ENCODE measurements at regions not wholly inside any gene's neighbourhood (a gene's known extent, or its start where the extent isn't known, plus 50 kb on each side); places are given as distances from the start of the nearest gene placed in this dataset.

DNA sequence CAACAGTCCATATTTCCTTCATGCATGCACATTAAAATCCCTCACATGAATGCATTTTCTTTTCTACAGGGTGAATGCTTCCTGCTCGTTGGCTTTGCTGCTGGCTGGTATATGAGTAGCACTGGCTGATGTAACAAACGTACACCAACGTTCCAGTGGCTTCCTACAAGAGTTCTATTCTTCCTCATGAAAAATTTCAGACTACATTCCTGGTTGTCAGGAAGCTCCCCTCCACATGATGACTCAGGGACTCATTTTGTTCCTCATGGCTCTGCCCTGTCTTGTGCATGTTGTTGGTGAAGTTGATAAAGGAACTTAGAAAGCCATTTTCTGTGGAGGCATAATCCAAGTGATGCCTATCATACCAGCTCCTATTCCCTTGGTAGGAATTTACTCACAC lies 470.7 kb upstream of the KLF6 start:
- H4K20me1 ChIP-seq (ENCODE audit: control insufficient read depth, insufficient read depth, low read depth, low read length), result no peaks in the 10 kb centered on the region

GRCh38 chr10:4254101-4254994 lies 469.3 kb upstream of the KLF6 start:
- no peaks in the 10 kb centered on the region for H3K4me1 ChIP-seq (ENCODE audit: control insufficient read depth, low read length)
- no peaks in the 10 kb centered on the region; the same call in 1 of the 2 replicates for H3K9me3 ChIP-seq (ENCODE audit: control insufficient read depth, insufficient read depth, low read length)
- H3K79me2 ChIP-seq (ENCODE audit: control insufficient read depth, low read length), result no peaks in the 10 kb centered on the region
- H3K4me2 ChIP-seq (ENCODE audit: low read length), result no peak overlapping the region
- H3K27ac ChIP-seq (ENCODE audit: low read depth, low read length), result no peak overlapping the region
- TF ChIP-seq EZH2phosphoT487 (IDR thresholded peaks at IDR 0.05; ENCODE audit: borderline replicate concordance, low read length), result no peak
- TF ChIP-seq, protein P1, sequence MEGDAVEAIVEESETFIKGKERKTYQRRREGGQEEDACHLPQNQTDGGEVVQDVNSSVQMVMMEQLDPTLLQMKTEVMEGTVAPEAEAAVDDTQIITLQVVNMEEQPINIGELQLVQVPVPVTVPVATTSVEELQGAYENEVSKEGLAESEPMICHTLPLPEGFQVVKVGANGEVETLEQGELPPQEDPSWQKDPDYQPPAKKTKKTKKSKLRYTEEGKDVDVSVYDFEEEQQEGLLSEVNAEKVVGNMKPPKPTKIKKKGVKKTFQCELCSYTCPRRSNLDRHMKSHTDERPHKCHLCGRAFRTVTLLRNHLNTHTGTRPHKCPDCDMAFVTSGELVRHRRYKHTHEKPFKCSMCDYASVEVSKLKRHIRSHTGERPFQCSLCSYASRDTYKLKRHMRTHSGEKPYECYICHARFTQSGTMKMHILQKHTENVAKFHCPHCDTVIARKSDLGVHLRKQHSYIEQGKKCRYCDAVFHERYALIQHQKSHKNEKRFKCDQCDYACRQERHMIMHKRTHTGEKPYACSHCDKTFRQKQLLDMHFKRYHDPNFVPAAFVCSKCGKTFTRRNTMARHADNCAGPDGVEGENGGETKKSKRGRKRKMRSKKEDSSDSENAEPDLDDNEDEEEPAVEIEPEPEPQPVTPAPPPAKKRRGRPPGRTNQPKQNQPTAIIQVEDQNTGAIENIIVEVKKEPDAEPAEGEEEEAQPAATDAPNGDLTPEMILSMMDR (IDR thresholded peaks at IDR 0.05; ENCODE audit: low read depth, low read length, poor library complexity, severe bottlenecking), result no peak
- no peaks in the 10 kb centered on the region for H4K20me1 ChIP-seq (ENCODE audit: control insufficient read depth, insufficient read depth, low read depth, low read length)
- no peaks in the 10 kb centered on the region for H3F3A ChIP-seq (ENCODE audit: control insufficient read depth, insufficient read depth)
- H3K27me3 ChIP-seq (ENCODE audit: control insufficient read depth, low read length), result no peaks in the 10 kb centered on the region
- no peaks in the 10 kb centered on the region for H3K9me2 ChIP-seq (replicated peaks; ENCODE audit: control insufficient read depth, low read length)
- no peaks in the 10 kb centered on the region for H3K36me3 ChIP-seq (ENCODE audit: control insufficient read depth, low read length)
- no peak overlapping the region for H3K4me3 ChIP-seq (ENCODE audit: low read length)

More for the DNA sequence above, 470.7 kb upstream of the KLF6 start:
- TF ChIP-seq, protein P1 (IDR thresholded peaks at IDR 0.05; ENCODE audit: low read depth, low read length, poor library complexity, severe bottlenecking), result no peak
- no peak for TF ChIP-seq EZH2phosphoT487 (IDR thresholded peaks at IDR 0.05; ENCODE audit: borderline replicate concordance, low read length)
- Histone ChIP-seq H3K4me3 (ENCODE audit: low read length) (no peak overlapping the region), H3K27me3 (ENCODE audit: control insufficient read depth, low read length) (no peaks in the 10 kb centered on the region), H3F3A (ENCODE audit: control insufficient read depth, insufficient read depth) (no peaks in the 10 kb centered on the region), H3K4me2 (ENCODE audit: low read length) (no peak overlapping the region), H3K4me1 (ENCODE audit: control insufficient read depth, low read length) (no peaks in the 10 kb centered on the region), H3K9me2 (replicated peaks; ENCODE audit: control insufficient read depth, low read length) (no peaks in the 10 kb centered on the region), H3K27ac (ENCODE audit: low read depth, low read length) (no peak overlapping the region), H3K79me2 (ENCODE audit: control insufficient read depth, low read length) (no peaks in the 10 kb centered on the region), H3K36me3 (ENCODE audit: control insufficient read depth, low read length) (no peaks in the 10 kb centered on the region), H3K9me3 (ENCODE audit: control insufficient read depth, insufficient read depth, low read length) (no peaks in the 10 kb centered on the region; the same call in 1 of the 2 replicates)

DNA sequence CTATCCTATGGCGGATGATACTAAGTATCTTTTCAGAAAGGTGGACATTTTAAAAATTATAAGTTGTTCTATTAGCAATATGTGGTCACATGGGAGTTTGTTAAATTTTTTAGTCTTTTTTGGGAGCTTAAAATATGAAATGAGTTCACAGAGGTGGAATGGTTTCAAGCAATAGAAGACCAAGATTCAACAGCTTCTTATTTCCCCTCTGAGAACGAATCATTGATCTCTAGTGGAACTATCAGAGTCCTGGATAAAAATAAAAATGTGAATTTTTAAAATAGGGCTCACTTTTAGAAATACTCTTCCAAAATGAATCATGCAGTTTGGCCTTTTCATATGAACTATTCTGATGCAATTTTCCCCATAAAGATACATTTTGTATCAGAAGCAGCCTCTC lies 467.7 kb upstream of the KLF6 start:
- no peak overlapping the region for H3K4me2 ChIP-seq (ENCODE audit: low read length)
- no peaks in the 10 kb centered on the region for H3K36me3 ChIP-seq (ENCODE audit: control insufficient read depth, low read length)
- no peaks in the 10 kb centered on the region for H3K4me1 ChIP-seq (ENCODE audit: control insufficient read depth, low read length)
- no peak overlapping the region for H3K4me3 ChIP-seq (ENCODE audit: low read length)
- no peaks in the 10 kb centered on the region for H3K9me2 ChIP-seq (replicated peaks; ENCODE audit: control insufficient read depth, low read length)
- no peak overlapping the region for H3K27ac ChIP-seq (ENCODE audit: low read depth, low read length)
- TF ChIP-seq, protein P1 (IDR thresholded peaks at IDR 0.05; ENCODE audit: low read depth, low read length, poor library complexity, severe bottlenecking), result no peak
- TF ChIP-seq EZH2phosphoT487 (IDR thresholded peaks at IDR 0.05; ENCODE audit: borderline replicate concordance, low read length), result no peak
- H3K9me3 ChIP-seq (ENCODE audit: control insufficient read depth, insufficient read depth, low read length), result no peaks in the 10 kb centered on the region; the same call in 1 of the 2 replicates
- H4K20me1 ChIP-seq (ENCODE audit: control insufficient read depth, insufficient read depth, low read depth, low read length), result no peaks in the 10 kb centered on the region
- H3K79me2 ChIP-seq (ENCODE audit: control insufficient read depth, low read length), result no peaks in the 10 kb centered on the region
- H3F3A ChIP-seq (ENCODE audit: control insufficient read depth, insufficient read depth), result no peaks in the 10 kb centered on the region
- no peaks in the 10 kb centered on the region for H3K27me3 ChIP-seq (ENCODE audit: control insufficient read depth, low read length)
